SK-N-SH (cell line): ENCODE measurements at regions not wholly inside any gene's neighbourhood (a gene's known extent, or its start where the extent isn't known, plus 50 kb on each side); places are given as distances from the start of the nearest gene placed in this dataset.

Experiments
- CTCF ChIP-seq: fragments of 200-600 bp; sonication (generic); IDR thresholded peaks from 2 replicates; pipeline ENCODE4 v1.6.1; 2017; ENCODE audit warnings: antibody characterized with exemption, mild to moderate bottlenecking, moderate library complexity
- EP300 ChIP-seq, 2 experiments: IDR thresholded peaks; 2 replicates each; pipeline versions ENCODE4 v1.4.0 to v1.6.1; 2012; ENCODE audit warnings: borderline replicate concordance in 1 of 2, low read depth in 1 of 2, low read length in 1 of 2
- USF1 ChIP-seq: IDR thresholded peaks from 2 replicates; pipeline ENCODE4 v1.4.0; 2012; ENCODE audit warnings: low read depth, borderline replicate concordance

GRCh38 chr10:118472415-118473304, 122.8 kb downstream of the PRLHR start:
- no peak for TF ChIP-seq EP300 (IDR thresholded peaks at IDR 0.05; ENCODE audit: borderline replicate concordance in 1 of 2, low read depth in 1 of 2, low read length in 1 of 2)
- TF ChIP-seq USF1, result no peak
- TF ChIP-seq CTCF, result no peak
